OCI-LY7 (cell line): ENCODE measurements at regions not wholly inside any gene's neighbourhood (a gene's known extent, or its start where the extent isn't known, plus 50 kb on each side); places are given as distances from the start of the nearest gene placed in this dataset.

Experiments used
- EZH2phosphoT487 ChIP-seq: fragments of 200-600 bp; sonication (generic); IDR thresholded peaks from 2 replicates; pipeline ENCODE4 v1.6.1; 2018; ENCODE audit warnings: low read depth, borderline replicate concordance, mild to moderate bottlenecking, mixed run types, antibody characterized with exemption, low read length, moderate library complexity, mixed read lengths
- TF ChIP-seq, protein P1 (sequence below): fragments of 200-600 bp; sonication (generic); conservative IDR thresholded peaks from 2 replicates; pipeline ENCODE4 v1.5.1; 2014; ENCODE audit warnings: mild to moderate bottlenecking, antibody characterized with exemption, low read length, moderate library complexity, mixed read lengths

DNA sequence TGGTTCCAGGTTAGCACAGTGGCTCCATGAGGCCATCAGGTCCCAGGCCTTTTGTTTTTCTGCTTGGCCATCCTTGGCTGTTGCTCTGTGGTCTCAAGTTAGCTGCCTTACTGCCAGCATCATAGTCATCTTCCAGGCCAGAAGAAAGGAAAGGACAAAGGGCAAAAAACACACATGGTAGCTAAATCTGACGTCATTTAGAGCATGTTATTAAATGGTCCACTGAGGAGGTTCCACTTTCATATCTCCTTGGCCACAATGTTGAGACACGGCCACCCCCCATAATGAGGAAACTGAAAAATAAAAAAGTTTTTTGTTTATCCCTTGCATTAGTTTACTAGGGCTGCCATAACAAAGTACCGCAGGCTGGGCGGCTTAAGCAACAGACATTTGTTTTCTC, 106.4 kb upstream of the NIPBL start:
- TF ChIP-seq, protein P1, sequence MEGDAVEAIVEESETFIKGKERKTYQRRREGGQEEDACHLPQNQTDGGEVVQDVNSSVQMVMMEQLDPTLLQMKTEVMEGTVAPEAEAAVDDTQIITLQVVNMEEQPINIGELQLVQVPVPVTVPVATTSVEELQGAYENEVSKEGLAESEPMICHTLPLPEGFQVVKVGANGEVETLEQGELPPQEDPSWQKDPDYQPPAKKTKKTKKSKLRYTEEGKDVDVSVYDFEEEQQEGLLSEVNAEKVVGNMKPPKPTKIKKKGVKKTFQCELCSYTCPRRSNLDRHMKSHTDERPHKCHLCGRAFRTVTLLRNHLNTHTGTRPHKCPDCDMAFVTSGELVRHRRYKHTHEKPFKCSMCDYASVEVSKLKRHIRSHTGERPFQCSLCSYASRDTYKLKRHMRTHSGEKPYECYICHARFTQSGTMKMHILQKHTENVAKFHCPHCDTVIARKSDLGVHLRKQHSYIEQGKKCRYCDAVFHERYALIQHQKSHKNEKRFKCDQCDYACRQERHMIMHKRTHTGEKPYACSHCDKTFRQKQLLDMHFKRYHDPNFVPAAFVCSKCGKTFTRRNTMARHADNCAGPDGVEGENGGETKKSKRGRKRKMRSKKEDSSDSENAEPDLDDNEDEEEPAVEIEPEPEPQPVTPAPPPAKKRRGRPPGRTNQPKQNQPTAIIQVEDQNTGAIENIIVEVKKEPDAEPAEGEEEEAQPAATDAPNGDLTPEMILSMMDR, result no peak
- no peak for TF ChIP-seq EZH2phosphoT487
